ENCODE measurements at regions not wholly inside any gene's neighbourhood (a gene's known extent, or its start where the extent isn't known, plus 50 kb on each side); places are given as distances from the start of the nearest gene placed in this dataset.

GRCh38 chr2:200013906-200014305, 58.5 kb downstream of the MAIP1 start:
- H3K4me3 ChIP-seq (ENCODE audit: low read depth, low read length), result no peak overlapping the region
- DNase-seq (ENCODE audit: low read depth), result no peak
- TF ChIP-seq CTCF (conservative IDR thresholded peaks at IDR 0.05; ENCODE audit: low read depth, low read length), result no peak

- TF ChIP-seq CTCF (conservative IDR thresholded peaks at IDR 0.05; ENCODE audit: low read depth, low read length), result no peak
- DNase-seq (ENCODE audit: low read depth), result no peak
- H3K4me3 ChIP-seq (ENCODE audit: low read depth, low read length), result no peak overlapping the region
Measured at GRCh38 chr2:200021449-200022114, 66.2 kb downstream of the MAIP1 start.

GRCh38 chr2:200022511-200022910, 67.1 kb downstream of the MAIP1 start:
- no peak for DNase-seq (ENCODE audit: low read depth)
- TF ChIP-seq CTCF (conservative IDR thresholded peaks at IDR 0.05; ENCODE audit: low read depth, low read length), result no peak
- no peak overlapping the region for H3K4me3 ChIP-seq (ENCODE audit: low read depth, low read length)

- TF ChIP-seq CTCF (conservative IDR thresholded peaks at IDR 0.05; ENCODE audit: low read depth, low read length), result no peak
- no peak overlapping the region for H3K4me3 ChIP-seq (ENCODE audit: low read depth, low read length)
- no peak for DNase-seq (ENCODE audit: low read depth)
Measured at GRCh38 chr2:200023570-200023969, 68.2 kb downstream of the MAIP1 start.

- no peak for DNase-seq (ENCODE audit: low read depth)
- no peak for TF ChIP-seq CTCF (conservative IDR thresholded peaks at IDR 0.05; ENCODE audit: low read depth, low read length)
Measured at GRCh38 chr2:200025717-200026116, 70.3 kb downstream of the MAIP1 start.

GRCh38 chr2:200026332-200027230, 71.2 kb downstream of the MAIP1 start:
- DNase-seq (ENCODE audit: low read depth), result no peak
- no peak overlapping the region for H3K4me3 ChIP-seq (ENCODE audit: low read depth, low read length)
- TF ChIP-seq CTCF (conservative IDR thresholded peaks at IDR 0.05; ENCODE audit: low read depth, low read length), result no peak

More at GRCh38 chr2:200025717-200026116, 70.3 kb downstream of the MAIP1 start:
- no peak overlapping the region for H3K4me3 ChIP-seq (ENCODE audit: low read depth, low read length)

Measured in choroid plexus epithelial cell (primary cell).